Esophagus muscularis mucosa (tissue), 4 donors: ENCODE measurements at regions not wholly inside any gene's neighbourhood (a gene's known extent, or its start where the extent isn't known, plus 50 kb on each side); places are given as distances from the start of the nearest gene placed in this dataset.
A peak's percentile ranks its signal among the peaks of the same experiment; 100 is the strongest.

Source experiments
- DNase-seq: peaks from one replicate; pipeline ENCODE4 v3.0.0-alpha.2; 2017; ENCODE audit errors: extremely low spot score
- H3K27ac ChIP-seq, 4 donors: fragments of 200-600 bp; sonication (generic); replicated peaks in 1 of 4; 1 replicate in 3 of 4; 2 replicates in 1 of 4; pipeline ENCODE4 v1.5.1; 2016 to 2019; ENCODE audit warnings: mild to moderate bottlenecking in 1 of 4
- H3K27me3 ChIP-seq, 4 donors: fragments of 200-600 bp; sonication (generic); one replicate each; pipeline versions ENCODE4 v1.5.1 to v1.6.0; 2016 to 2019
- H3K36me3 ChIP-seq, 4 donors: fragments of 200-600 bp; sonication (generic); one replicate each; pipeline ENCODE4 v1.5.1; 2016 to 2019
- H3K4me1 ChIP-seq, 4 donors: fragments of 200-600 bp; sonication (generic); one replicate each; pipeline ENCODE4 v1.5.1; 2016 to 2019
- H3K4me3 ChIP-seq, 4 donors: fragments of 200-600 bp; sonication (generic); 1 replicate in 2 of 4; 2 replicates in 2 of 4; pipeline ENCODE4 v1.5.1; 2016 to 2019; ENCODE audit warnings: mild to moderate bottlenecking in 4 of 4, moderate library complexity in 1 of 4
- H3K9me3 ChIP-seq, 4 donors: fragments of 200-600 bp; sonication (generic); 1 replicate in 3 of 4; 2 replicates in 1 of 4; pipeline ENCODE4 v1.5.1; 2016 to 2019
- CTCF ChIP-seq, 3 experiments: fragments of 200-600 bp in 2 of 3; fragments of 450-650 bp in 1 of 3; sonication (generic) in 2 of 3; IDR thresholded peaks; one replicate each; pipeline ENCODE4 v1.5.1; 2017 to 2019; ENCODE audit warnings: antibody characterized with exemption in 3 of 3, mild to moderate bottlenecking in 2 of 3, moderate library complexity in 1 of 3
- EP300 ChIP-seq: sonication (generic); formaldehyde crosslinking; IDR thresholded peaks from one replicate; pipeline ENCODE4 v1.6.1; 2017; ENCODE audit warnings: antibody characterized with exemption
- POLR2A ChIP-seq: fragments of 450-650 bp; IDR thresholded peaks from one replicate; pipeline ENCODE4 v1.6.1; 2017; ENCODE audit warnings: antibody characterized with exemption, moderate library complexity, mild to moderate bottlenecking, low read depth
- POLR2AphosphoS5 ChIP-seq, 2 donors: sonication (generic); formaldehyde crosslinking; IDR thresholded peaks; one replicate each; pipeline ENCODE4 v1.6.1; 2017; ENCODE audit warnings: antibody characterized with exemption in 2 of 2
- WGBS: methylation state at CpG from one replicate; pipeline ENCODE4 v1.1.5; 2018; 5-methylcytosine and 5-hydroxymethylcytosine counted together
- intact Hi-C: fragments of 100-400 bp; cut with DNase I; formaldehyde crosslinking; loops from one replicate; pipeline ENCODE4 v1.15.1; 2023

DNA sequence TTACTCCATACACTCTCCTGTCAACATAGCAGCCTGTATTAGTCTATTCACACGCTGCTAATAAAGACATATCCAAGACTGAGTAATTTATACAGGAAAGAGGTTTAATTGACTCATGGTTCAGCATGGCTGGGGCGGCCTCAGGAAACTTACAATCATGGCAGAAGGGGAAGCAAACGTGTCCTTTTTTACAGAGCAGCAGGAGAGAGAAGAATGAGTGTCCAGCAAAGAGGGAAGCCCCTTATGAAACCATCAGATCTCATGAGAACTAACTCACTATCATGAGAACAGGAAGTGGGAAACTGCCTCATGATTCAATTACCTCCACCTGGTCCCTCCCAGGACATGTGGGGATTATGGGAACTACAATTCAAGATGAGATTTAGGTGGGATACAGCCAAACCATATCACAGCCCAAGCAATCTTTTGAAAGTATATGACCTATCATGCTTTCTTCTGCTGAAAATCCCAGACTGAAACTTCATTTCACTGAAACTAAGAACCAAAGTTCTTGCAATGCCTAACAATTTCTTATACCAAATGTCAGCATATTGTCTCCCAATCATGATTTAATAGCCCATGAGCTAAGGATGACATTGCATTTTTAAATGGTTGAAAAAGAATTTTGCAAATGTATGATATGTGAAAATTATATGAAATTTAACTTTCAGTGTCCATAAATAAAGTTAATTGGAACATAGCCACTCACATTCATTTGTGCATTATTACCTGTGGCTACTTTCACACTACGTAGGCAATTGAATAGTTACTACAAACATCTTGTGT is 686.8 kb upstream of the ZEB2 start:
- Histone ChIP-seq H3K4me1 (no peaks in the 10 kb centered on the region), H3K27me3 (no peaks in the 10 kb centered on the region), H3K36me3 (no peaks in the 10 kb centered on the region), H3K27ac (no peak overlapping the region), H3K9me3 (peaks cover 0 to 11% (median 5%) of the 10 kb centered on the region in 4 donors), H3K4me3 (no peak overlapping the region)
- 78% methylated on average over 4 of the region's 4 CpGs for WGBS
- DNase-seq: no peak
- intact Hi-C loops: no loop called here
- no peak for TF ChIP-seq POLR2A
- TF ChIP-seq EP300: no peak
- TF ChIP-seq CTCF (IDR thresholded peaks at IDR 0.05): no peak
- TF ChIP-seq POLR2AphosphoS5 (IDR thresholded peaks at IDR 0.05): no peak

DNA sequence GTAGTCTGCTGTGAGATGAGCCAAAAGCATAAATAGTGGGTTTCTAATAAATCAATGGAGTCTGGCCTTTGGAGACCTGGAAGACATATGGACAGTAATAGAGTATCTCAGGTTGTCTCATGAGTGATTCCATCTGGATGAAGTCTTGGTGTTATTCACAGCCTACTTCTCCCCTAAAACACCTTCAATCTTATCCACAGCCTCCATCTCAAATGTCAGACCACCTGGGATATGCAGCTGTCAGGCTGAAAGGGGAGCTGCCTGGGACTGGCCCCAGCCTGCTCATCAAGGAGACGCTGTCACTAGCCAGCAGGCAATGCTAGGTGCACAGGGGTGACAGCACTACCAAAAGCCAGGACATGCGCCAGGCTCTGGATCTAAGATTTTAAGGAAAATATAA is 684.0 kb upstream of the ZEB2 start:
- no peak for TF ChIP-seq CTCF (IDR thresholded peaks at IDR 0.05)
- TF ChIP-seq POLR2A: no peak
- no peak for TF ChIP-seq POLR2AphosphoS5 (IDR thresholded peaks at IDR 0.05)
- no peak for TF ChIP-seq EP300
- H3K36me3 ChIP-seq: no peaks in the 10 kb centered on the region
- intact Hi-C loops: no loop called here
- H3K4me1 ChIP-seq: no peaks in the 10 kb centered on the region
- 85% methylated on average over 2 of the region's 2 CpGs for WGBS
- no peaks in the 10 kb centered on the region for H3K9me3 ChIP-seq
- H3K4me3 ChIP-seq: no peak overlapping the region
- no peak overlapping the region for H3K27ac ChIP-seq
- H3K27me3 ChIP-seq: no peaks in the 10 kb centered on the region
- DNase-seq: no peak

GRCh38 chr2:145199827-145200706 is 680.1 kb upstream of the ZEB2 start:
- 86% methylated on average over 6 of the region's 6 CpGs for WGBS
- no peaks in the 10 kb centered on the region for H3K27me3 ChIP-seq
- no peaks in the 10 kb centered on the region for H3K9me3 ChIP-seq
- no peak overlapping the region for H3K4me3 ChIP-seq
- peak; percentile 55 for DNase-seq
- no peaks in the 10 kb centered on the region for H3K36me3 ChIP-seq
- H3K4me1 ChIP-seq: peaks cover 0 to 3% (median 0%) of the 10 kb centered on the region in 4 donors
- TF ChIP-seq CTCF (IDR thresholded peaks at IDR 0.05): no peak
- no peak for TF ChIP-seq POLR2A
- TF ChIP-seq POLR2AphosphoS5 (IDR thresholded peaks at IDR 0.05): no peak
- TF ChIP-seq EP300: no peak
- intact Hi-C loops: no loop called here
- no peak overlapping the region for H3K27ac ChIP-seq

GRCh38 chr2:145199042-145199441 is 679.1 kb upstream of the ZEB2 start:
- Histone ChIP-seq H3K36me3 (no peaks in the 10 kb centered on the region), H3K4me3 (no peak overlapping the region), H3K27ac (no peak overlapping the region), H3K9me3 (no peaks in the 10 kb centered on the region), H3K27me3 (no peaks in the 10 kb centered on the region), H3K4me1 (peaks cover 0 to 3% (median 0%) of the 10 kb centered on the region in 4 donors)
- no peak for TF ChIP-seq CTCF (IDR thresholded peaks at IDR 0.05)
- TF ChIP-seq POLR2A: no peak
- no peak for TF ChIP-seq EP300
- TF ChIP-seq POLR2AphosphoS5 (IDR thresholded peaks at IDR 0.05): no peak
- DNase-seq: peak; percentile 64
- 44% methylated on average over 7 of the region's 7 CpGs for WGBS
- intact Hi-C loops: no loop called here
